ENCODE measurements at regions not wholly inside any gene's neighbourhood (a gene's known extent, or its start where the extent isn't known, plus 50 kb on each side); places are given as distances from the start of the nearest gene placed in this dataset.

DNA sequence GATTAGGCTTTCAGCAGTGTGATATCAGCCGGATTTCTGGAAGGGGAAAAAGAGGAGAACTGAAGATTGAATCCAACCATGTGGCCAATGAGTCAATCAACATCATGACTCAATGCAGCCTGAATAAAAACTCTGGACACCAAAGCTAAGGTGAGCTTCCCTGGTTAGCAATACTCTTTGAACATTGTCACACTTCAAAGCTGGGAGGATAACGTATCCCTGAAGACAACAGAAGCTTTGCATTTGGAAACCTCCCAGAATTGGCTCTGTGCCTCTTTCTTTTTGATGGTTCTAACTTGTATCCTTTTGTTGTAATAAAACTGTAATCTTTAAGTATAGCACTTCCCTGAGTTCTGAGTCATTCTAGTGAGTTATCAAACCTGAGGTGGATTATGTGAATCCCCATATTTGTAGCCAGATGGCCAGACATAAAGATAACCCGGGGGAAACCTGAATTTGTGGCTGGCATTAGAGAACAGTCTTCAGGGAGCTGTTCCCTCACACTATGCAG is 284.4 kb downstream of the IPMK start:
- Mint-ChIP-seq H3K27me3 (no peaks in the 10 kb centered on the region), H3K36me3 (ENCODE audit: low read depth) (no peaks in the 10 kb centered on the region), H3K4me1 (no peaks in the 10 kb centered on the region), H3K27ac (no peak overlapping the region), H3K4me3 (no peak overlapping the region)
- DNase-seq (no peak), ATAC-seq (no peak)
- H3K9me3 ChIP-seq (ENCODE audit: control insufficient read depth, low read length, poor library complexity, severe bottlenecking) = no peaks in the 10 kb centered on the region

DNA sequence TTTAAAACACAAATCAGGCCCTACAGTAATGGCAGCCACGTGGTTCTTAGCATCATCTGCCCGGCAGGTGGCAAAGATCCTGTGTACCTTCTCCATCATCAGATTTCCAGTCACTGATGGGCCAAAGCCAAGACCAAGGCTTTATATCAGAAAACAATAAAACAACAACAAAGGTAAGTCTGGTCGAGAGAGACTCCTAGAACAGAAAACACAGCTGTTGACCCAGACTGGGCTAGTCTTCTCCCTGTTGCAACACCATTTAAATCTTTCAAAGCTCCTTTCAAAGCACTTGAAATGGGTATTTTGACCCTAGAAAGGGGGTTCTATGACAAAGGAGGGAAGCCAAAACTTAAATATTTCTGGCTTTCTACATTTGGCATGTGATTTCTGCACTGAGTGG is 285.6 kb downstream of the IPMK start:
- H3K27ac Mint-ChIP-seq = no peak overlapping the region
- no peak overlapping the region for H3K4me3 Mint-ChIP-seq
- ATAC-seq (no peak), DNase-seq (no peak)
- H3K9me3 ChIP-seq (ENCODE audit: control insufficient read depth, low read length, poor library complexity, severe bottlenecking) = no peaks in the 10 kb centered on the region
- no peaks in the 10 kb centered on the region for H3K36me3 Mint-ChIP-seq (ENCODE audit: low read depth)
- no peaks in the 10 kb centered on the region for H3K4me1 Mint-ChIP-seq
- no peaks in the 10 kb centered on the region for H3K27me3 Mint-ChIP-seq

DNA sequence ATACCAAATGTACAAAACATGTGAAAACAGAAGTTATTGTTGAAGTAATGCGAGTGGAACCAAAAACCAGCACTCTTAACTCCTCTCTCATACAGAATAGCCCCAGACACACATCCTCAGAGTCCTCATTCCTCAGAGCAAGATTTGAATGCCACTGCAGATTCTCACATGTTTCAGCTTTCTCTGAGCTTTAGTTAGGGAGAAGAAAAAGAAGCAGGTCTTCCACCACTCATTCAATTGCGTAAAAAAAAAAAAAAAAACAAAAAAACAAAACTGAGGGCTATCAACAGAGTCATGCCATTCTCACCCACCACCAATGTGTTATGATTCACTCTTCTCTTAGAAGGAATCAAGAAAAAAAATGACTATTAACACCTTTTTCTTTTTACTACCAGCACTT is 287.7 kb downstream of the IPMK start:
- ATAC-seq = no peak
- Mint-ChIP-seq H3K27ac (no peak overlapping the region), H3K4me3 (no peak overlapping the region), H3K4me1 (no peaks in the 10 kb centered on the region), H3K36me3 (ENCODE audit: low read depth) (no peaks in the 10 kb centered on the region), H3K27me3 (no peaks in the 10 kb centered on the region)
- H3K9me3 ChIP-seq (ENCODE audit: control insufficient read depth, low read length, poor library complexity, severe bottlenecking) = no peaks in the 10 kb centered on the region
- no peak for DNase-seq

- H3K36me3 Mint-ChIP-seq (ENCODE audit: low read depth) = no peaks in the 10 kb centered on the region
- H3K4me3 Mint-ChIP-seq = no peak overlapping the region
- no peaks in the 10 kb centered on the region for H3K9me3 ChIP-seq (ENCODE audit: control insufficient read depth, low read length, poor library complexity, severe bottlenecking)
- H3K27ac Mint-ChIP-seq = no peak overlapping the region
- H3K27me3 Mint-ChIP-seq = no peaks in the 10 kb centered on the region
- DNase-seq (no peak), ATAC-seq (no peak)
- no peaks in the 10 kb centered on the region for H3K4me1 Mint-ChIP-seq
Measured at GRCh38 chr10:57979491-57979890, 288.2 kb downstream of the IPMK start.

DNA sequence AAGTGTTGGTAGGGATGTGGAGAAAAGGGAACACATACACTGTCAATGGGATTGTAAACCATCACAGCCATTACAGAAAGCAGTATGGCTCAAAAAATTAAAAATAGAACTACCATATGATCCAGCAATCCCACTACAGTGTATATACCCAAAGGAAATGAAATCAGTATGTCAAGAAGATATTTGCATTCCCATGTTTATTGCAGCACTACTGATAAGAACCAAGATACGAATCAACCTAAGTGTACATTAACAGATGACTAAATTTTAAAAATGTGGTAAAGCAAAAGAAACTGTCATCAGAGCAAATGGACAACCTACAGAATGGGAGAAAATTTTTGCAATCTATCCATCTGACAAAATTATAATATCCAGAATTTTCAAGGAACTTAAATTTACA is 290.4 kb downstream of the IPMK start:
- DNase-seq (no peak), ATAC-seq (no peak)
- no peaks in the 10 kb centered on the region for H3K9me3 ChIP-seq (ENCODE audit: control insufficient read depth, low read length, poor library complexity, severe bottlenecking)
- Mint-ChIP-seq H3K36me3 (ENCODE audit: low read depth) (no peaks in the 10 kb centered on the region), H3K4me1 (no peaks in the 10 kb centered on the region), H3K4me3 (no peak overlapping the region), H3K27ac (no peak overlapping the region), H3K27me3 (no peaks in the 10 kb centered on the region)

- H3K27me3 Mint-ChIP-seq = no peaks in the 10 kb centered on the region
Measured at GRCh38 chr10:57973451-57973850, 294.2 kb downstream of the IPMK start.

GRCh38 chr10:57972783-57973182 is 294.9 kb downstream of the IPMK start:
- Mint-ChIP-seq H3K4me3 (no peak overlapping the region), H3K27me3 (no peaks in the 10 kb centered on the region), H3K27ac (no peak overlapping the region), H3K36me3 (ENCODE audit: low read depth) (no peaks in the 10 kb centered on the region), H3K4me1 (no peaks in the 10 kb centered on the region)
- ATAC-seq = no peak
- H3K9me3 ChIP-seq (ENCODE audit: control insufficient read depth, low read length, poor library complexity, severe bottlenecking) = no peaks in the 10 kb centered on the region
- DNase-seq = no peak

More at GRCh38 chr10:57973451-57973850, 294.2 kb downstream of the IPMK start:
- no peaks in the 10 kb centered on the region for H3K4me1 Mint-ChIP-seq
- DNase-seq (no peak), ATAC-seq (no peak)
- H3K9me3 ChIP-seq (ENCODE audit: control insufficient read depth, low read length, poor library complexity, severe bottlenecking) = no peaks in the 10 kb centered on the region
- no peak overlapping the region for H3K27ac Mint-ChIP-seq
- H3K36me3 Mint-ChIP-seq (ENCODE audit: low read depth) = no peaks in the 10 kb centered on the region
- no peak overlapping the region for H3K4me3 Mint-ChIP-seq

DNA sequence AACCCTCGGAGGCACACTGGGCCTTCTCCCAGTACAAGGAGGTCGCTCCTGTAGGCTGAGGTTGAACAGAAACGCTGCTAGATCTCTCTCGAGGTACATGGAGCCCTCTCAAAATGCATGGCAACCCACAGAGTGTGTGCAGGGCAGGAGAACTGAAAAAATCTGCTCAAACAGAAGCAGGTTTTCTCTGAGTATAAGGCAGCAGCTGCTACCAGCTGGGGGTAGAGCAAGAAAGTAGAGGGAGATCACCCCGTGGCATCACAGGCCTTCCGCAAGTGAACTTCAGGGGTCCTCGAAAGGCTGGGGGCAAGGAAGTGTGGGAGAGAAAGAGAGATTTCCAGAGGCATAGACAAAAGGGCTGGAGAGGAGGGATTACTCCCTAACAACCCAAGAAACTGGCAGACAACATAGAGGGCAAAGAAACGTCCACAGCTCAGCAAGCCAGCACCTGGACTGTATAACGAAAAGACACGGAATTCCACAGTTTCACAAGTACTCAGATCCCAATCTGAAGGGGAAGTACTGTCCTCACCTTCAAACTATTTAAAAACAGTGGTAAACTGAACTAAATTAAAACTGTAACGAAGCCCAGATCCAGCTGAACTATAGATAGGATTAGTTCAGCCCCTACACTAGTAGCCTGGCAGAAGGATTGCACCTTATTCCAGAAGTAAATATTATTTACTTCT is 299.2 kb downstream of the IPMK start:
- H3K27ac Mint-ChIP-seq = no peak overlapping the region
- DNase-seq = no peak
- H3K4me3 Mint-ChIP-seq = no peak overlapping the region
- H3K9me3 ChIP-seq (ENCODE audit: control insufficient read depth, low read length, poor library complexity, severe bottlenecking) = no peaks in the 10 kb centered on the region
- ATAC-seq = no peak
- no peaks in the 10 kb centered on the region for H3K4me1 Mint-ChIP-seq
- no peaks in the 10 kb centered on the region for H3K36me3 Mint-ChIP-seq (ENCODE audit: low read depth)
- H3K27me3 Mint-ChIP-seq = no peaks in the 10 kb centered on the region

DNA sequence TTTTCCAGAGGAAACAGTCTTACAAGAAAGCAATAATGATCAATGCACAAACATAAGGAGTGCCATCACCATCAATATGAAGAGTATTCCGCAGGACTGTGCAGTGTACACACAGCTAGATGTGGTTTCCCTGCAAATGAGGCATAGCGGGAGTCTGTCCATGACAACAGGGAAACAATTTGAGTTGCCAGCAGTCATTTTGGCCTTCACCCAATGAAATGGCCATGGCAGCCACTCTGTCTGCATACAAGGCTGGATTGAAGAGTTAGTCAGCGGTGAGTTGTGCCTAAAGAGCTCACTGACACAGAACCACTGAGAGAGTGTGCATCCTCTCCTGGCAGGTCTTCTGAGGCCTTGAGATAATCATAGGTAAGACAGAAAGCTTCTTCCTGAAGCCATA is 303.3 kb downstream of the IPMK start:
- no peaks in the 10 kb centered on the region for H3K27me3 Mint-ChIP-seq

DNA sequence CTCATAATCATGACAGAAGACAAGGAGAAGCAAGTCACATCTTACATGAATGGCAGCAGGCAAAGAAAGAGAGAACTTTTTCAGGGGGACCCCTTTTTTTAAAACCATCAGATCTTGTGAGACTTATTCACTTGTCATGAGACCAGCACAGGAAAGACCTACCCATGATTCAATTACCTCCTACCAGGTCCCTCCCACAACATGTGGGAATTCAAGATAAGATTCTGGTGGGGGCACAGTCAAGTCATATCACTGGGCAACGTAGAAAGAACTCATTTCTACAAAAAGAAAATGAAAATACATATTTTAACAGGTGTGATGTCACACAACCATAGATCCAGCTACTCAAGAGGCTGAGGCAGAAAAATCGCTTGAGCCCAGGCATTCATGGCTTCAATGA is 304.1 kb downstream of the IPMK start:
- no peak for DNase-seq
- H3K4me1 Mint-ChIP-seq = no peaks in the 10 kb centered on the region
- H3K36me3 Mint-ChIP-seq (ENCODE audit: low read depth) = peaks cover 2% of the 10 kb centered on the region
- no peak for ATAC-seq
- no peak overlapping the region for H3K4me3 Mint-ChIP-seq
- H3K27me3 Mint-ChIP-seq = no peaks in the 10 kb centered on the region
- no peak overlapping the region for H3K27ac Mint-ChIP-seq
- no peaks in the 10 kb centered on the region for H3K9me3 ChIP-seq (ENCODE audit: control insufficient read depth, low read length, poor library complexity, severe bottlenecking)

More for the DNA sequence above, 303.3 kb downstream of the IPMK start:
- no peaks in the 10 kb centered on the region for H3K9me3 ChIP-seq (ENCODE audit: control insufficient read depth, low read length, poor library complexity, severe bottlenecking)
- no peak overlapping the region for H3K27ac Mint-ChIP-seq
- DNase-seq (no peak), ATAC-seq (no peak)
- peaks cover 2% of the 10 kb centered on the region for H3K36me3 Mint-ChIP-seq (ENCODE audit: low read depth)
- no peak overlapping the region for H3K4me3 Mint-ChIP-seq
- no peaks in the 10 kb centered on the region for H3K4me1 Mint-ChIP-seq

GRCh38 chr10:57962839-57963238 is 304.9 kb downstream of the IPMK start:
- H3K27ac Mint-ChIP-seq = no peak overlapping the region
- ATAC-seq = no peak

DNA sequence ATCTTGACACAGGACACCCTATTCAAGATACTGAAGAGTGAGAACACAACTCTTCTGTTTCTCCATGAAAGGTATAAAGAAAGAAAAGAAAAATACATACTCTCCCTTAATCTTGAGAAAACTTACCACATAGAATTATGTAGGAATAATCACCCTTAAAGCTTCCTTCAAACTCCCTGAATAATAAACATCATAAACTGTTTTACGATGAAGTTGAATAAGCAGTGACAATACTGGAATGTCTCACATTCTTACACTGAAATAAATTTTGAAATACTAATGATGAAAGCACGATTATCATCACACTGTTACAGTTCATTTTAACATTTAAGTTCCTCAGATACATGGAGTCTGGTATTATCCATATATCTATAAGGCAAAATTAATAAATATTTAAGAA is 306.2 kb downstream of the IPMK start:
- no peaks in the 10 kb centered on the region for H3K27me3 Mint-ChIP-seq
- no peaks in the 10 kb centered on the region for H3K4me1 Mint-ChIP-seq

More at GRCh38 chr10:57962839-57963238, 304.9 kb downstream of the IPMK start:
- H3K9me3 ChIP-seq (ENCODE audit: control insufficient read depth, low read length, poor library complexity, severe bottlenecking) = no peaks in the 10 kb centered on the region
- Mint-ChIP-seq H3K4me1 (no peaks in the 10 kb centered on the region), H3K27me3 (no peaks in the 10 kb centered on the region), H3K36me3 (ENCODE audit: low read depth) (peaks cover 2% of the 10 kb centered on the region), H3K4me3 (no peak overlapping the region)
- DNase-seq = no peak

GRCh38 chr10:57960406-57960805 is 307.3 kb downstream of the IPMK start:
- H3K27me3 Mint-ChIP-seq = no peaks in the 10 kb centered on the region
- no peaks in the 10 kb centered on the region for H3K9me3 ChIP-seq (ENCODE audit: control insufficient read depth, low read length, poor library complexity, severe bottlenecking)
- H3K4me1 Mint-ChIP-seq = no peaks in the 10 kb centered on the region
- peaks cover 2% of the 10 kb centered on the region for H3K36me3 Mint-ChIP-seq (ENCODE audit: low read depth)
- DNase-seq (no peak), ATAC-seq (no peak)
- H3K4me3 Mint-ChIP-seq = no peak overlapping the region
- H3K27ac Mint-ChIP-seq = no peak overlapping the region

More for the DNA sequence above, 306.2 kb downstream of the IPMK start:
- H3K9me3 ChIP-seq (ENCODE audit: control insufficient read depth, low read length, poor library complexity, severe bottlenecking) = no peaks in the 10 kb centered on the region
- ATAC-seq (no peak), DNase-seq (no peak)
- Mint-ChIP-seq H3K27ac (no peak overlapping the region), H3K36me3 (ENCODE audit: low read depth) (peaks cover 2% of the 10 kb centered on the region), H3K4me3 (no peak overlapping the region)

GRCh38 chr10:57959318-57960006 is 308.2 kb downstream of the IPMK start:
- H3K27me3 Mint-ChIP-seq = no peaks in the 10 kb centered on the region
- H3K36me3 Mint-ChIP-seq (ENCODE audit: low read depth) = peaks cover 2% of the 10 kb centered on the region
- DNase-seq (no peak), ATAC-seq (no peak)
- no peak overlapping the region for H3K27ac Mint-ChIP-seq
- no peak overlapping the region for H3K4me3 Mint-ChIP-seq
- no peaks in the 10 kb centered on the region for H3K4me1 Mint-ChIP-seq
- H3K9me3 ChIP-seq (ENCODE audit: control insufficient read depth, low read length, poor library complexity, severe bottlenecking) = no peaks in the 10 kb centered on the region
